ENCODE measurements at regions not wholly inside any gene's neighbourhood (a gene's known extent, or its start where the extent isn't known, plus 50 kb on each side); places are given as distances from the start of the nearest gene placed in this dataset.

GRCh38 chrX:22575161-22575845, 302.6 kb downstream of the CBLL2 start (continued):
- TF ChIP-seq ZNF281 (CRISPR knock-in tag; IDR thresholded peaks at IDR 0.05) (no peak), ZNF219 (CRISPR knock-in tag; IDR thresholded peaks at IDR 0.05; ENCODE audit: borderline replicate concordance) (no peak), ATF3 (CRISPR knock-in tag; conservative IDR thresholded peaks at IDR 0.05) (no peak), CBFB (CRISPR knock-in tag; IDR thresholded peaks at IDR 0.05; ENCODE audit: low read depth) (no peak), ZBTB21 (CRISPR knock-in tag; IDR thresholded peaks at IDR 0.05; ENCODE audit: borderline replicate concordance) (no peak)

- no peaks in the 10 kb centered on the region for H3K27me3 Mint-ChIP-seq (ENCODE audit: low read depth)
- DNase-seq (ENCODE audit: low spot score) (no peak), ATAC-seq (no peak)
- ChIA-PET POLR2A (no interaction called here), CTCF (no interaction called here)
- no peaks in the 10 kb centered on the region for H3K9me3 Mint-ChIP-seq
- no peaks in the 10 kb centered on the region for H3K4me1 Mint-ChIP-seq
- H3K27ac Mint-ChIP-seq = no peak overlapping the region
- H3K4me3 Mint-ChIP-seq = no peak overlapping the region
- H3K36me3 Mint-ChIP-seq = no peaks in the 10 kb centered on the region
- TF ChIP-seq ZNF263 (CRISPR knock-in tag; IDR thresholded peaks at IDR 0.05; ENCODE audit: low read depth) = no peak
- TF ChIP-seq PRRX2 (CRISPR knock-in tag; IDR thresholded peaks at IDR 0.05) = no peak
- no peak for TF ChIP-seq ZNF425 (CRISPR knock-in tag; conservative IDR thresholded peaks at IDR 0.05)
- no peak for TF ChIP-seq ZBTB21 (CRISPR knock-in tag; IDR thresholded peaks at IDR 0.05; ENCODE audit: borderline replicate concordance)
- no peak for TF ChIP-seq ARID4B (CRISPR knock-in tag; IDR thresholded peaks at IDR 0.05; ENCODE audit: borderline replicate concordance)
- TF ChIP-seq ZNF281 (CRISPR knock-in tag; IDR thresholded peaks at IDR 0.05) = no peak
- no peak for TF ChIP-seq GTF2I (CRISPR knock-in tag; conservative IDR thresholded peaks at IDR 0.05)
- TF ChIP-seq TEAD1 (CRISPR knock-in tag; IDR thresholded peaks at IDR 0.05) = no peak
- TF ChIP-seq NFYB (CRISPR knock-in tag; conservative IDR thresholded peaks at IDR 0.05; ENCODE audit: low read depth) = no peak
- no peak for TF ChIP-seq ZNF416 (CRISPR knock-in tag; IDR thresholded peaks at IDR 0.05)
- TF ChIP-seq CBFB (CRISPR knock-in tag; IDR thresholded peaks at IDR 0.05; ENCODE audit: low read depth) = no peak
- TF ChIP-seq MAX (CRISPR knock-in tag; IDR thresholded peaks at IDR 0.05) = no peak
- no peak for TF ChIP-seq OVOL2 (CRISPR knock-in tag; IDR thresholded peaks at IDR 0.05; ENCODE audit: borderline replicate concordance)
- no peak for TF ChIP-seq ATF6 (CRISPR knock-in tag; IDR thresholded peaks at IDR 0.05)
- no peak for TF ChIP-seq HMGA2 (CRISPR knock-in tag; IDR thresholded peaks at IDR 0.05)
- TF ChIP-seq ZNF671 (CRISPR knock-in tag; IDR thresholded peaks at IDR 0.05) = no peak
- TF ChIP-seq USF1 (CRISPR knock-in tag; IDR thresholded peaks at IDR 0.05) = no peak
Measured at GRCh38 chrX:22577181-22577580, 304.5 kb downstream of the CBLL2 start.

Data from WTC11 (cell line).